ENCODE measurements at regions not wholly inside any gene's neighbourhood (a gene's known extent, or its start where the extent isn't known, plus 50 kb on each side); places are given as distances from the start of the nearest gene placed in this dataset.
"Not testable (repeated sequence)": the region's sequence is repeated elsewhere in the genome, so short reads cannot be mapped to it uniquely, and the experiment has no call there.

DNA sequence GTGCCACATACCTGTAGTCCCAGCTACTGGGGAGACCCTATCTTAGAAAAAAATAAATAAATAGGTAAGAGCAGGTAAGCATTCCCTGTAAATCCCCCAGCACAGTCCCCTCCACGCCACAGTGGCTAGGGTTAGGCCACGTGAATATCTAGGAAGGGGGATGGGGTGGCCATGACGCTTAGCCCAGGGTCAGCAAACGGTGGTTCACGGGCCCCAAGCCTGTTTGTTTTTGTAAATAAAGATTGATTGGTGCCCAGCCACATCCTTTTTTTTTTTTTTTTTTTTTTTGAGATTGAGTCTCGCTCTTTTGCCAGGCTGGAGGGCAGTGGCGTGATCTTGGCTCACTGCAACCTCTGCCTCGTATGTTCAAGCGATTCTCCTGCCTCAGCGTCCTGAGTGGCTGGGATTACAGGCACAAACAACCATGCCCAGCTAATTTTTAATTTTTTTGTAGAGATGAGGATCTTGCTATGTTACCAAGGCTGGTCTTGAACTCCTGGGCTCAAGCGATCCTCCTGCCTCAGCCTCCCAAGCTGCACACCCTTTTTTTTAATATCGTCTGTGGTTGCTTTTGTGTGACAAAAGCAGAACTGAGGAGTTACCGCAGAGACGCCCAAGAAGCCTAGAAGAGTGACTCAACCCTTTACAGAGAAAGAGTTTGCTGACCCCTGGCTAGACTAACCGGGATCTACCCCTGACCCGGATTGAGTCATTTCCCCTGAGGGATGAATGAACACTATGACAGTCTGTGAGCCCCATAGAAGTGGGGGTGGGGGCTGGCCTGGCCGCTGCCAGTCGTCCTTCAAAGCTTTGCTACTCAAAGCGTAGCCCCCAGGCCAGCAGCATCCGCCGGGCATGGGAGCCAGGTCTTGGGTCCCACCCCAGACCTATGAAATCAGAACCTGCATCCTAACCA is 113.7 kb upstream of the NCOR2 start:
- peaks cover 12% of the 10 kb centered on the region for H3K27me3 Mint-ChIP-seq (ENCODE audit: low read depth)
- peak in 1 of 2 donors; percentile 18 for DNase-seq
- no peaks in the 10 kb centered on the region for H3K9me3 Mint-ChIP-seq
- peak; percentile 59 to 68 for ATAC-seq (replicated peaks in 1 of 2)
- no peaks in the 10 kb centered on the region for H3K36me3 Mint-ChIP-seq (ENCODE audit: insufficient read depth in 2 of 2)
- peaks cover 33% of the 10 kb centered on the region for H3K4me1 Mint-ChIP-seq (ENCODE audit: low read depth)
- no peak overlapping the region for H3K27ac Mint-ChIP-seq
- no peak overlapping the region for H3K4me3 Mint-ChIP-seq

DNA sequence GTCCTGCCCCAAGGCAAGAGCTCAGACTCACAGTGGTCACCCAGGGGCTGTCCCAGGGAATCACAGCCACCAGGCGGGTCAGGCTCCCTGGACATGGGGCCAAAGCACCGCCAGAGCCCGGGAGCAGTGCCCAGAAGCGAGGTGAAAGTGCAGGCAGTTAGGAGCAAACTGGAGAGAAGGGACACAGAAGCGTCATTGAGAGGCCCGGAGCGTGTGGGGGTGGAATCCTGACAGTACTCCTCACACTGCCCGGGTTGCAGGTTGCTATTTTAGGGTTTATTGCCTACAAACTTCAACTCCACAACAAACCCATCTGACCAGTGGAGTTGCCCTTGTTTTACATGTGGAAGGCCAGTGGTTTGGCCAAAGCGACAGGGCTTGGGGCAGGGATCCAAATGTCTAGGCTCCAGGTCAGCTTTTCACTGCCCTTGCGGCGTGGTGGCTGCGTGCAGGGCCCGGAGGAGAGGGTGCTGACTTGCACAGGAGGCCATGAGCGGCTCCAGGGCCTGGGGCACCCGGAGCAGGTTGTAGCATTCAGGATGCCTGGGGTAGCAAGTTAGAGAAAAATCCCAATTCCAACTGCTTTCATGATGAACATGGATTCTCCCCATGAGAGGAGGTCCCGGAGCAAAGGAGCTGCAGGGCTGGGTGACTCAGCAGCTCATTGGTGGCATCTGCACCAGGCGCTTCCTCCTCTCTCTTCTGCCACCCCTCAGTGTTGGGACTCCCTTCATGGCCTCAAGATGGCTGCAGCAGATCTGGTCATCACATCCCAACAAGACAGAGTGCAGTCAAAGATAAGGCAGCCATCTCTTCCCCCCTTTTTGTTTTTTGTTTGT is 112.3 kb upstream of the NCOR2 start:
- Mint-ChIP-seq H3K27me3 (ENCODE audit: low read depth) (no peaks in the 10 kb centered on the region), H3K4me1 (ENCODE audit: low read depth) (peaks cover 19% of the 10 kb centered on the region), H3K36me3 (ENCODE audit: insufficient read depth in 2 of 2) (no peaks in the 10 kb centered on the region), H3K9me3 (no peaks in the 10 kb centered on the region), H3K4me3 (no peak overlapping the region), H3K27ac (no peak overlapping the region)
- ATAC-seq (replicated peaks in 1 of 2) (no peak), DNase-seq (no peak)

DNA sequence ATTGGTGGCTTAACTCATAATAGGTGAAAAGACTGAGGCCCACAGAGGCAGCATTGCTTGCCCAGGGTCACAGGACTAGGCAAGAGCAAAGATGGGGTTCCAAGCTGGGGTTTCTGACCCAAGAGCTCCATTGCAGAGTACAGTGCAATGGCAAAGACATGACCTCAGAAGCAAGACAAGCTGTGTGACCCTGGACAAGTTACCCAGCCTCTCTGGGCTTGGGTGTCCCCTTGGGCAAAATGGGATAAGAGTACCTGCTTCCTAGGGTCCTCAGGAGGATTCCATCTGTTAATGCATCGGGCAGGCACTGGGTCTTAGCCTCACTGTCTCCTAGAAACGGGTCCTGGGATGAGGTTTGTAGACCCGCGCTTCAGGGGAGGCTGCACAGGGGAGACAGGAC is 111.6 kb upstream of the NCOR2 start:
- no peaks in the 10 kb centered on the region for H3K36me3 Mint-ChIP-seq (ENCODE audit: insufficient read depth in 2 of 2)
- H3K9me3 Mint-ChIP-seq: no peaks in the 10 kb centered on the region
- no peaks in the 10 kb centered on the region for H3K27me3 Mint-ChIP-seq (ENCODE audit: low read depth)
- no peak overlapping the region for H3K27ac Mint-ChIP-seq
- peaks cover 12% of the 10 kb centered on the region for H3K4me1 Mint-ChIP-seq (ENCODE audit: low read depth)
- ATAC-seq (replicated peaks in 1 of 2): no peak
- no peak overlapping the region for H3K4me3 Mint-ChIP-seq
- DNase-seq: no peak

DNA sequence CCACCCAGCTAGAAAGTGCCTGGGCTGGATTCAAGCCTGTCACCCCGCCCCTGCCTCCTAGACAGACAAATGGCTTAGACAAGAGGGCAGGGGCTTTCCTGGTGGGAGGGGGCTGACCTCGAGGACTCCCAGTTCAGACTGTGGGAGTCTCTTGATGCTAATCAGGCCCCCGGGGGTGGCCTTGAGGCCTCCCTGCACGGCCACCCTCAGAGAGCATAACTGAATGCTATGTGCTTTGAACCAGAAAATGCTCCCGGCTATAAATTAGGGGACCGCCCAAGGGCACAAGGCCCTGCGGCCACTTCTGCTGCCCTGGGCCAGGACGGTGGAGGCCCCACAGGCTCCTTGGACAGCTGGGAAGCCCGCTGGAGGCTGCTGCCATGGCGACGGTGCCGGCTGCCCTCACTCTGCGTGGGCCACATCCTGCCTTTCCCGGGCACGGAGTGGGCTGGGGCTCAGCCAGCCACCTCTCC is 111.0 kb upstream of the NCOR2 start:
- Mint-ChIP-seq H3K4me3 (no peak overlapping the region), H3K36me3 (ENCODE audit: insufficient read depth in 2 of 2) (no peaks in the 10 kb centered on the region), H3K27me3 (ENCODE audit: low read depth) (no peaks in the 10 kb centered on the region), H3K4me1 (ENCODE audit: low read depth) (peaks cover 6% of the 10 kb centered on the region), H3K9me3 (no peaks in the 10 kb centered on the region), H3K27ac (no peak overlapping the region)
- ATAC-seq (replicated peaks in 1 of 2) (no peak), DNase-seq (no peak)

DNA sequence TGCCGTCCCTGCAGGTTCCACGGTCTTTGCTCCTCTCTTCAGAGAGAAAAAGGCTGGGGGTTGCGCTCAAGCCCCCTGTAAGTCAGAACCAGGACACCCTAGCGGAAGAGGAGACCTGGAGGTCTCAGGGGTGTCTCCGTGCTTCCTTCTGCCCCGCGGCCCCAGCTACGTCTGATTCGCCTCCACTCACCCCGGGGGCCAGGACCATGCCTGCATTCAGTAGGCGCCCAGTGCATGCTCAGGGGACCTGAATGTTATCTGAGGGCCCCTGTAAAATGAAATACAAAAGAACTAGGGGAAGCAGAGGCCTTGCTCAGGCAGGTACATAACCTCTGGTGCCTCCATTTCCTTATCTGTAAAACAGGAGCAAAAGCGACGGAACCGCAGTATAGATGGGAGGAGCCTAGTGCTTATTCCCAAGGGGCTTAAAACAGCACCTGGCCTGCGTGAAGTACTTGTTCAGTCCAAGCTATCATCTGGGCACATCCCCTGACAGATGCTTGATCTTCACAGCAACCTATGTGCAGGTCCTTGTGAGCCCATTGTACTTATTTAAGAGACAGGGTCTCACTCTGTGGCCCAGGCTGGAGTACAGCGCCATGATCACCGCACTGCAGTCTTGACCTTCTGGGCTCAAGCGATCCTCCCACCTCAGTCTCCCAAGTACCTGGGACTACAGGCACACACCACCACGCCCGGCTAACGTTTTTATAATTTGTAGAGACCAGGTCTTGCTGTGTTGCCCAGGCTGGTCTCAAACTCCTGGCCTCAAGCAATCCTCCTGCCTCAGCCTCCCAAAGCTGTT is 110.3 kb upstream of the NCOR2 start:
- Mint-ChIP-seq H3K27me3 (ENCODE audit: low read depth) (no peaks in the 10 kb centered on the region), H3K4me3 (no peak overlapping the region), H3K27ac (no peak overlapping the region), H3K9me3 (no peaks in the 10 kb centered on the region), H3K36me3 (ENCODE audit: insufficient read depth in 2 of 2) (no peaks in the 10 kb centered on the region), H3K4me1 (ENCODE audit: low read depth) (no peaks in the 10 kb centered on the region)
- no peak for ATAC-seq (replicated peaks in 1 of 2)
- no peak for DNase-seq

DNA sequence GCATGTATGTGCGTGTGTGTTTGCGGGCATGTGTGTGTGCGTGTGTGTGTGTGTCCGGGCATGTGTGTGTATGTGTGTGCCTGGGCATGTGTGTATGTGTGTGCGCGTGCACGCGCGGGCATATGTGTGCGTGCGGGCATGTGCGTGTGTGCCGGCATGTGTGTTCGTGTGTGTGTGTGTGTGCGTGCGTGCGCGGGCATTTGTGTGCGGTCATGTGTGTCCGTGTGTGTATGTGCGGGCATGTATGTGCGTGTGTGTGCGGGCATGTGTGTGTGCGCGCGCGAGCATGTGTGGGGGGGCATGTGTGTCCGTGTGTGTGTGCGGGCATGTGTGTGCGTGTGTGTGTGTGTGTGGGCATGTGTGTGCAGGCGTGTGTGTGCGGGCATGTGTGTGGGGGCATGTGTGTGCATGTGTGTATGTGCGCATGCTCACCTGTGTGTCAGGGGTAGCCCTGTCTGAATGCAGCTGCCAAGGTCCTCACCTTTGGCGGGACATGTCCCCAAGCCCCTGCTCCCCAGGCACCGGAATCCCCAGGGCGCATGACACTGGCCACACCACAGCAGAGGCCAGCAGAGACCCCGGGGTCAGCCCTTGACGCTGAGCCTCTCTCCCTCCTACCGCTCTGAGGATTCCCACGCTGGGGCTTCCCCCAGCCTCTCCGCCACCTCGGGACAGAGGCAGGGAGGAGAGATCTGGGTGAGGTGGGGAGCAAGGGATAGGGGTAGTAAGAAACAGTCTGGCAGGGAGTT is 109.5 kb upstream of the NCOR2 start:
- Mint-ChIP-seq H3K36me3 (ENCODE audit: insufficient read depth in 2 of 2) (no peaks in the 10 kb centered on the region), H3K9me3 (no peaks in the 10 kb centered on the region), H3K4me3 (no peak overlapping the region), H3K4me1 (ENCODE audit: low read depth) (no peaks in the 10 kb centered on the region), H3K27ac (no peak overlapping the region), H3K27me3 (ENCODE audit: low read depth) (no peaks in the 10 kb centered on the region)
- no peak for DNase-seq
- no peak for ATAC-seq (replicated peaks in 1 of 2)

DNA sequence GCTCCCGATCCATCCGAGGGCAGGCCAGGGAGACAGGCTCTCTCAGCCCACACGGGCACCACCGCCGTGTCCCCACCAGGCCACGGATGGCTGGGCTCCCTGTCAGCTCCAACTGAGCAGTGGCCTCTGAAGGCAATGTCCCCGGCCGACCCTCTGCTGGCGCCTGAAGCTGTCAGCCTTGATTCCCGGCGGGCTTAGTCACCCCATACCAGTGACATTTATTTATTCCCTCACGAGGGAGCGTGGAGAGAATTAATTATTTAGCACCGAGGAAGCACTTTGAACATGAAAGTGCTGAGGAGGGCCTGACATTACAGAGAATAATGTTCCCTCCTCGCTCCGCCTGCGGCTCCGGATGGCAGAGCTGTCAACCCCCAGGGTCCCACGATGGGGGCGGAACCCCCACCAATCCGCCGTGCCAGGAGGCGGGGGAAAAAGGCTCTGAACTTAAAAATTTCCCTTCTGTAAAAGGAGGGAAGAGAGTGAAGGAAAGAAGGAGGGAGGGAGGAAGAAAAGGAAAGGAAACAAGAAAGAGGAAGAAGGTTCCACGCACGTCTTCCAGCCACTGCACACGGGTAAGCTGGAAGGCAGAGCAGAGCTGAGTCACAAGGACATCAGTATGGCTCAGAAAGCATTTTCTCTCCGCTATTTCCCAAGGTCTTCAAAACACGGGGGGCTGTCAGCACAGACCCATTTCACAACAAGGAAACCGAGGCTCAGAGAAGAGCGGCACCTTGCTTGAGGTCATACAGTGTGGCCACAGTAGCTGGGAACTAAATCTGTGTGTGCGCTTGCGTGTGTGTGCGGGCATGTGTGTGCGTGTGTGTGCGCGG is 108.7 kb upstream of the NCOR2 start:
- Mint-ChIP-seq H3K4me3 (no peak overlapping the region), H3K27ac (no peak overlapping the region), H3K36me3 (ENCODE audit: insufficient read depth in 2 of 2) (no peaks in the 10 kb centered on the region), H3K4me1 (ENCODE audit: low read depth) (no peaks in the 10 kb centered on the region), H3K9me3 (no peaks in the 10 kb centered on the region), H3K27me3 (ENCODE audit: low read depth) (no peaks in the 10 kb centered on the region)
- no peak for DNase-seq
- ATAC-seq (replicated peaks in 1 of 2): no peak

DNA sequence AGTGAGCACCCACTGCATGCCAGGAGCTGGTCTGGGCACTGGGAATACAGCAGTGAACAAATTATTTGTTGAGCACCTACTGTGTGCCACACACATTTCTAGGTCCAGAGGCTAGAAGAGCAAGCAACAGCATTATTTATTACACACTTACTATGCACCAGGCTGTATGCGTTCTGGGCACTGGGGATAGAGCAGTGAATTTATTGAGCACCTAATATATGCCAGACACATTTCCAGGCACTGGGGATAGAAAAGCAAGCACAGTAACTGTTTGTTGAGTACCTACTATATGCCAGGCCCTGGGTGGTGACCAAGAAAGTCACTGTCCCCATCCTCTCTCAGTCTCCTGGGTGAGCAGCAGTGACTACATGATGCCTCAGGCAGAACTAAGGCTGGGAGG is 107.5 kb upstream of the NCOR2 start:
- DNase-seq (no peak), ATAC-seq (replicated peaks in 1 of 2) (no peak)
- Mint-ChIP-seq H3K36me3 (ENCODE audit: insufficient read depth in 2 of 2) (no peaks in the 10 kb centered on the region), H3K27me3 (ENCODE audit: low read depth) (no peaks in the 10 kb centered on the region), H3K4me3 (no peak overlapping the region), H3K27ac (no peak overlapping the region), H3K9me3 (no peaks in the 10 kb centered on the region), H3K4me1 (ENCODE audit: low read depth) (no peaks in the 10 kb centered on the region)

DNA sequence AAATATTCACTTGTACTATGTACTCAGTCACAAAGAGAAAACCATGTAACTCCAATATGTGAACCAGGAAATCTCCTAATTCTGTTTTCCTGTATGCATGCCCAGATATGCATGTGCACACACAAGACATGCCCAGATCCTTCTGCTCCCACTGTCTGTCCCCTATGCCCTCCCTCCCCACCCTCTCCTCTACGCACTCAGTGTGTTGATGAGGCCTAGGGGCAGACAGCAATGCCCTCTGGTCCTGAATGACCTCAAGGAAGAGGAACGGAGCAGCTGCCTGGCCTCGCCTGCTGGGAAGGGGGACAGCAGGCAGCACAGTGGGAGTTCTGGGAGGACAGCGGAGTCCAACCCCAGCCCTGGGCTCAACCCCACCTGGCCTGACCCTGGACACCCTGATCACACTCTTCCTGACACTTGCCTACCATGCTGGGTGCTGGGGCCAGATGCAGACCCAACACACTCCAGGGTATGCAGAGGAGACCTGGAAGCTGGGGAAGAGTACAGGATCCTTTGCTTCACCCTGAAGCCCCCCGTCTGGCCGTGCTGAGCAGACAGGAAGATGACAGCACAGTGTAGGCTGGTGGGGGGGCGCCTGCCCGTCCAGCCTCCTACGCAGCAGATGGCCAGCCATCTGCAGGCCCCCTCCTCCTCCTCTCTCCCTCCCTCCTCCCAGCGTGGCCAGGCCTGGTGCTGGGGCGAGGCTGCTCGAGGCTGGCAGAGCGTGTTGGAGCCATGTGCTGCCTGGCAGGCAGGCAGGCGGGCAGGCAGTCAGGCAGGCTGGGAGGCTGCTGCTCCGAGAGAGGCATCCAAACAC is 106.6 kb upstream of the NCOR2 start:
- Mint-ChIP-seq H3K9me3 (no peaks in the 10 kb centered on the region), H3K4me1 (ENCODE audit: low read depth) (no peaks in the 10 kb centered on the region), H3K4me3 (no peak overlapping the region), H3K36me3 (ENCODE audit: insufficient read depth in 2 of 2) (no peaks in the 10 kb centered on the region), H3K27me3 (ENCODE audit: low read depth) (no peaks in the 10 kb centered on the region), H3K27ac (no peak overlapping the region)
- ATAC-seq (replicated peaks in 1 of 2) (no peak), DNase-seq (no peak)

DNA sequence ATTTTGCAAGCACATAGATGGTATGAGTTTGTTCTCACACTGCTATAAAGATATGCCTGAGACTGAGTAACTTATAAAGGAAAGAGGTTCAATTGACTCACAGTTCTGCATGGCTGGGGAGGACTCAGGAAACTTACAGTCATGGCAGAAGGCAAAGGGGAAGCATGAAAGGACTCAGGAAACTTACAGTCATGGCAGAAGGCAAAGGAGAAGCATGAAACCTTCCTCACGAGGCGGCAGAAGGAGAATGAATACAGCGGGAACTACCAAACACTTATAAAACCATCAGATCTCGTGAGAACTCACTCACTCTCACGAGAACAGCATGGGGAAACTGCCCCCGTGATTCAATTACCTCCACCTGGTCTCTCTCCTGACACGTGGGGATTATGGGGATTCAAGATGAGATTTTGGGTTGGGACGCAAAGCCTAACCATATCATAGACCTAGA is 101.9 kb upstream of the NCOR2 start:
- not testable (repeated sequence) for H3K27me3 Mint-ChIP-seq (ENCODE audit: low read depth); H3K9me3 Mint-ChIP-seq; DNase-seq

DNA sequence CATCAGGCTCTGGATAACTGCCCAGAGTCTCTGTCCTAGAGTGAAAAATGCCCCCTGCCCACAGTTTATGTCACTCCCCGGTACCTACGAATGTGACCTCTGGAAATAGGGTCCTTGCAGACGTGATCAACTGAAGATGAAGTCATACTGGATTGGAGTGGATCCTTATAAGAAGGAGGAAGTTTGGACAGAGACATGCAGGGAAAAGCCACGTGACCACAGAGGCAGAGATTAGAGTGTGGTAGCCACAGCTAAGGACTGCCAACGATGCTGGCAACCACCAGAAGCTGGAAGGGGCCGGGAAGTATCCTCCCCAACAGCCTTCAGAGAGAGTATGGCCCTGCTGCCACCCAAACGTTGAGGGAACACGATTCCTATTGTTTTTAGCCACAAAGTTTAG is 101.2 kb upstream of the NCOR2 start:
- Mint-ChIP-seq H3K4me1 (ENCODE audit: low read depth) (no peaks in the 10 kb centered on the region), H3K9me3 (peaks cover 0 to 2% of the 10 kb centered on the region in 2 donors), H3K4me3 (no peak overlapping the region)

More for the DNA sequence above, 101.9 kb upstream of the NCOR2 start:
- H3K4me1 Mint-ChIP-seq (ENCODE audit: low read depth); ATAC-seq (replicated peaks in 1 of 2); H3K36me3 Mint-ChIP-seq (ENCODE audit: insufficient read depth in 2 of 2); H3K27ac Mint-ChIP-seq; H3K4me3 Mint-ChIP-seq: not testable (repeated sequence)

More for the DNA sequence above, 101.2 kb upstream of the NCOR2 start:
- ATAC-seq (replicated peaks in 1 of 2) (no peak), DNase-seq (no peak)
- Mint-ChIP-seq H3K27me3 (ENCODE audit: low read depth) (no peaks in the 10 kb centered on the region), H3K36me3 (ENCODE audit: insufficient read depth in 2 of 2) (no peaks in the 10 kb centered on the region), H3K27ac (no peak overlapping the region)

Data from activated T-cell treated with anti-CD3 and anti-CD28 coated beads, Interleukin-2, amount 50 U/mL, for 72 hours (primary cell).